ENCODE measurements at regions not wholly inside any gene's neighbourhood (a gene's known extent, or its start where the extent isn't known, plus 50 kb on each side); places are given as distances from the start of the nearest gene placed in this dataset.

DNA sequence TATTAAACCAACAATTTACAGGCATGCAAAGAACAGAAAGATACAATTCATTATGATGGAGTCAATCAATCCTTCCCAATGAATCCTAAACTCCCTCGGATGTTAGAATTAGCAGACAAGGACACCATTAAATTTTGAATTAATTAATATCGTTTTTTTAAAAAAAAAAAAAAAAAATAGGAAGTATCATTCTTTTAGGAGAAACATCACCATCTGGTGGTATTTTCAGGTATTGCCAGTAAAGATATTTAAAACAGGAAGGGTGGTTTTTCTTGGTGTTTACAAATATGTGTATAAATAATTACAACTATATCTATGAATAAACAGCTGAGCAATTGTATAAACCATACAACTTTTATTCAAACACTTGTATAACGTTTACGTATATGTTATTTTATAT lies 564.4 kb downstream of the HAO1 start:
- TF ChIP-seq, protein P1, sequence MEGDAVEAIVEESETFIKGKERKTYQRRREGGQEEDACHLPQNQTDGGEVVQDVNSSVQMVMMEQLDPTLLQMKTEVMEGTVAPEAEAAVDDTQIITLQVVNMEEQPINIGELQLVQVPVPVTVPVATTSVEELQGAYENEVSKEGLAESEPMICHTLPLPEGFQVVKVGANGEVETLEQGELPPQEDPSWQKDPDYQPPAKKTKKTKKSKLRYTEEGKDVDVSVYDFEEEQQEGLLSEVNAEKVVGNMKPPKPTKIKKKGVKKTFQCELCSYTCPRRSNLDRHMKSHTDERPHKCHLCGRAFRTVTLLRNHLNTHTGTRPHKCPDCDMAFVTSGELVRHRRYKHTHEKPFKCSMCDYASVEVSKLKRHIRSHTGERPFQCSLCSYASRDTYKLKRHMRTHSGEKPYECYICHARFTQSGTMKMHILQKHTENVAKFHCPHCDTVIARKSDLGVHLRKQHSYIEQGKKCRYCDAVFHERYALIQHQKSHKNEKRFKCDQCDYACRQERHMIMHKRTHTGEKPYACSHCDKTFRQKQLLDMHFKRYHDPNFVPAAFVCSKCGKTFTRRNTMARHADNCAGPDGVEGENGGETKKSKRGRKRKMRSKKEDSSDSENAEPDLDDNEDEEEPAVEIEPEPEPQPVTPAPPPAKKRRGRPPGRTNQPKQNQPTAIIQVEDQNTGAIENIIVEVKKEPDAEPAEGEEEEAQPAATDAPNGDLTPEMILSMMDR (IDR thresholded peaks at IDR 0.05; ENCODE audit: low read depth, low read length): peak; percentile 51
- no peaks in the 10 kb centered on the region for H3K36me3 ChIP-seq

DNA sequence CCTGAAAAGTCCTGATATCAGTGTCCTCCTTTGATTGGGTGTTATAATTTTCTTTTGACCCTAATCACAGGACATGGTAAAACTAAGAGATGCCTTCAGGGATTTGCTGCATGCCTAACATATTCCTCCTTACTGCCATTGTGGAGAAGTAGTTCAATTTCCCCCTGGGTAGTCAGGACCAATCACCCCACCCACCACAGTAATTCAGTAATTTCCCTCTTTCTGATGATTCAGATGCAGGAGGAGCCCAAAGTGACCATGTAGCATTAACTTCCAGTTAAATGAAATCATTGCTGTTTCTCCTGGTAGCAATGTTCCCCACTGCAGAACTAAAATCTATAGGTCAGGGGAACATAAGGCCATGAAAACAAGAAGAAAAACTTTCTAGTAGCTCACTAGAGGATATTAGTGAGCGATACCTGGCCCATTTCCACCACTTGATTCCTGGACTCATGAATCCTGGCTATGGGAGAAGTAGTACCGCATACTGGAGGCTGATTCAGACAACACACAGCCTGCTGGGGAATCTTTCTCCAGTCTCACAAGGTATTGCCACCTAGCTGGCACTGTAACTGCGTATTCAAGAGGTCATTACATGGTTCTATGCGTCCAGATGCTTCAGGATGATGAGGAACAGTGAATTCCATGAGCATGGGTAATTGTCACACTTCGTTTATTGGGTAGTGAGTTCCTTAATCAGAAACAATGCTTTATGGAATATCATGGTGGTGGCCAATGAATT lies 561.2 kb downstream of the HAO1 start:
- TF ChIP-seq, protein P1 (IDR thresholded peaks at IDR 0.05; ENCODE audit: low read depth, low read length): no peak
- Histone ChIP-seq H3K9me3 (ENCODE audit: low read depth) (no peaks in the 10 kb centered on the region), H3K27ac (no peak overlapping the region), H3K36me3 (no peaks in the 10 kb centered on the region), H3K27me3 (no peaks in the 10 kb centered on the region), H3K4me1 (ENCODE audit: low read depth) (no peaks in the 10 kb centered on the region), H3K4me3 (no peak overlapping the region)
- DNase-seq (ENCODE audit: low read depth in 1 of 2, low spot score in 1 of 2): no peak

More for the DNA sequence above, 564.4 kb downstream of the HAO1 start:
- DNase-seq (ENCODE audit: low read depth in 1 of 2, low spot score in 1 of 2): peak; percentile 28 to 47
- no peaks in the 10 kb centered on the region for H3K27me3 ChIP-seq
- no peaks in the 10 kb centered on the region for H3K4me1 ChIP-seq (ENCODE audit: low read depth)
- H3K9me3 ChIP-seq (ENCODE audit: low read depth): no peaks in the 10 kb centered on the region
- H3K4me3 ChIP-seq: no peak overlapping the region
- H3K27ac ChIP-seq: no peak overlapping the region

DNA sequence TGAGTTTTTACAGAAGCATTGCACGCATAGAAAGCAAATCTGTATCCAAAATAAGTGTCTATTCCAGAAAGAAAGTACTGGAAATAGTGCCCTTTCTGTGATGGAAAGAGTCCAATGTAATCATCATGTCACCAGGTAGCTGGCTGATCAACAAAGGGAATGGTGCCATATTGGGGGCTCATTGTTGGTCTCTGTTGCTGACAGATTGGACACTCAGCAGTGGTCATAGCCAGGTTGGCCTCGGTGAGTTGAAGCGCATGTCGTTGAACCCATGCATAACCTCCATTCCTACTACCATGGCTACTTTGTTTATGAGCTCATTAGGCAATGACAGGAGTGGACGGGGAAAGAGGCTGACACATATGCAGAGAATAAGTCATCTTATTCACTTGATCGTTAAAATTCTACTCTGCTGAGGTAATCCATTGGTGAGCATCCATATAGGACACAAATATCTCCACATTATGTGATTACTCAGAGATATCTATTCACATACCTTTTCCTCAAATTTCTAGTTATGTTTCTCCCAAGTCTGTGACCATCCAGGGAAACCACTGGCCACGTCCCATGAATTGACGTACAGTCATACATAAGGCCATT lies 560.5 kb downstream of the HAO1 start:
- Histone ChIP-seq H3K4me1 (ENCODE audit: low read depth) (no peaks in the 10 kb centered on the region), H3K4me3 (no peak overlapping the region), H3K9me3 (ENCODE audit: low read depth) (no peaks in the 10 kb centered on the region), H3K27me3 (no peaks in the 10 kb centered on the region), H3K36me3 (no peaks in the 10 kb centered on the region), H3K27ac (no peak overlapping the region)
- DNase-seq (ENCODE audit: low read depth in 1 of 2, low spot score in 1 of 2): no peak
- TF ChIP-seq, protein P1 (IDR thresholded peaks at IDR 0.05; ENCODE audit: low read depth, low read length): no peak

DNA sequence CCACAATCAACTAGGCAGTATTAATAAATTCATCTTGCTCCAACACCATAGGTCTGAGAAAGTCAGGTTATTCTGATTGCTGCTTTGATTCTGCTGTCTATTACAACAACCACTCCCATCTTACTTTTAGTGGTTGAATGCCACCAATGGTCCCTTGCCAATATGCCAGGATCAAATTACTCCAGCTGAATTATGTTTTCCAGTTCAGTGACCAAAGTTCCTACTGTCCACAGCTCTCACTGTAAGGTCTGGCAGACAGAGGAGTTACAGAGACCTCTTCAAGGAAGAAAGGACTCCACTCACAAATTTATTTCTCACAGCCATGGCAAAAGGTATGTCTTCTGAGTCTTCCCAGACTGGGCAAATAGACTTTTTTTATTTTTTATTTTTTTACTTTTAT lies 557.0 kb downstream of the HAO1 start:
- no peaks in the 10 kb centered on the region for H3K27me3 ChIP-seq
- TF ChIP-seq, protein P1 (IDR thresholded peaks at IDR 0.05; ENCODE audit: low read depth, low read length): no peak
- H3K27ac ChIP-seq: no peak overlapping the region
- H3K9me3 ChIP-seq (ENCODE audit: low read depth): no peaks in the 10 kb centered on the region
- no peak overlapping the region for H3K4me3 ChIP-seq
- no peaks in the 10 kb centered on the region for H3K4me1 ChIP-seq (ENCODE audit: low read depth)
- no peaks in the 10 kb centered on the region for H3K36me3 ChIP-seq
- DNase-seq (ENCODE audit: low read depth in 1 of 2, low spot score in 1 of 2): no peak

DNA sequence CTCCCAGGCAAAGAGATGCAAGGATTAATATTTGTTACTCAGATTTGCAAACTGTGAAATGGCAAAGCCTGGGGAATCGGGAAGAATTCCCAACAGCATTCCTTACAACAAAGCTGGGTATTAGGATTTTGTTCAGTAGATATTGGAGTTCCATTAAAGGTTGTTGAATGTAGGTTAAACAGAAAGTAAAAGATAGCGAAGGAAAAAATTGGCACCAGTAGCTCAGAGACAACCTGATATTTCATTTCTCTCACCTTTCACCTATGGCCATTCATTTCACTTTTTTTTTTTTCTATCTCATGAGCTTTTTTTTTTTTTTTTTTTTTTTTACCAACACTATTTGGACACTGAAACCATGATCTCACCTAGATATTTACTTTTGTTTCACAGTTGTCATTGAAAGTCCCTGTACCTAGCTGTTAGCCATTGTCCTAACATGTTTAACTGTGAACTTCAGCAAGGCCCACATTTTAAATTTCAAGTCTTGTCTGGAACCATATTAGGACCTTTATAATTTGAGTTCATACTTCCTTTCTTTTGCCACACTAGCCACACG lies 552.5 kb downstream of the HAO1 start:
- H3K4me3 ChIP-seq: no peak overlapping the region
- TF ChIP-seq, protein P1 (IDR thresholded peaks at IDR 0.05; ENCODE audit: low read depth, low read length): no peak

More for the DNA sequence above, 552.5 kb downstream of the HAO1 start:
- Histone ChIP-seq H3K9me3 (ENCODE audit: low read depth) (no peaks in the 10 kb centered on the region), H3K27ac (no peak overlapping the region), H3K27me3 (no peaks in the 10 kb centered on the region), H3K4me1 (ENCODE audit: low read depth) (no peaks in the 10 kb centered on the region), H3K36me3 (no peaks in the 10 kb centered on the region)
- no peak for DNase-seq (ENCODE audit: low read depth in 1 of 2, low spot score in 1 of 2)

All from cardiac muscle cell (in vitro differentiated cells and primary cell).